Neural cell (in vitro differentiated cells): ENCODE measurements at regions not wholly inside any gene's neighbourhood (a gene's known extent, or its start where the extent isn't known, plus 50 kb on each side); places are given as distances from the start of the nearest gene placed in this dataset.

Source experiments
- EP300 ChIP-seq: fragments of 450-650 bp; conservative IDR thresholded peaks from 2 replicates; pipeline ENCODE4 v1.6.1; 2014; ENCODE audit warnings: antibody characterized with exemption, mild to moderate bottlenecking, moderate library complexity; ENCODE audit not compliant: poor library complexity, severe bottlenecking
- EZH2 ChIP-seq: fragments of 200-600, 300-800 bp; shearing (Covaris generic), sonication (generic); IDR thresholded peaks from 2 replicates; pipeline ENCODE4 v1.6.1; 2014; ENCODE audit warnings: antibody characterized with exemption, low read length, borderline replicate concordance, mild to moderate bottlenecking; ENCODE audit not compliant: insufficient read depth, poor library complexity, severe bottlenecking
- POLR2AphosphoS5 ChIP-seq: IDR thresholded peaks from 2 replicates; pipeline ENCODE4 v1.6.1; 2012
- TAF1 ChIP-seq: IDR thresholded peaks from 2 replicates; pipeline ENCODE4 v1.6.1; 2012; ENCODE audit warnings: low read depth
- TF ChIP-seq, protein P1 (sequence below): fragments of 450-650 bp; IDR thresholded peaks from 2 replicates; pipeline ENCODE4 v1.5.1; 2014; ENCODE audit warnings: antibody characterized with exemption, mild to moderate bottlenecking, moderate library complexity; ENCODE audit not compliant: poor library complexity, severe bottlenecking
- TF ChIP-seq, protein P2 (sequence below): IDR thresholded peaks from 2 replicates; pipeline ENCODE4 v1.6.1; 2012; ENCODE audit warnings: borderline replicate concordance

GRCh38 chr6:126824815-126825214, 293.7 kb upstream of the RSPO3 start:
- TF ChIP-seq, protein P1, sequence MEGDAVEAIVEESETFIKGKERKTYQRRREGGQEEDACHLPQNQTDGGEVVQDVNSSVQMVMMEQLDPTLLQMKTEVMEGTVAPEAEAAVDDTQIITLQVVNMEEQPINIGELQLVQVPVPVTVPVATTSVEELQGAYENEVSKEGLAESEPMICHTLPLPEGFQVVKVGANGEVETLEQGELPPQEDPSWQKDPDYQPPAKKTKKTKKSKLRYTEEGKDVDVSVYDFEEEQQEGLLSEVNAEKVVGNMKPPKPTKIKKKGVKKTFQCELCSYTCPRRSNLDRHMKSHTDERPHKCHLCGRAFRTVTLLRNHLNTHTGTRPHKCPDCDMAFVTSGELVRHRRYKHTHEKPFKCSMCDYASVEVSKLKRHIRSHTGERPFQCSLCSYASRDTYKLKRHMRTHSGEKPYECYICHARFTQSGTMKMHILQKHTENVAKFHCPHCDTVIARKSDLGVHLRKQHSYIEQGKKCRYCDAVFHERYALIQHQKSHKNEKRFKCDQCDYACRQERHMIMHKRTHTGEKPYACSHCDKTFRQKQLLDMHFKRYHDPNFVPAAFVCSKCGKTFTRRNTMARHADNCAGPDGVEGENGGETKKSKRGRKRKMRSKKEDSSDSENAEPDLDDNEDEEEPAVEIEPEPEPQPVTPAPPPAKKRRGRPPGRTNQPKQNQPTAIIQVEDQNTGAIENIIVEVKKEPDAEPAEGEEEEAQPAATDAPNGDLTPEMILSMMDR = no peak
- TF ChIP-seq POLR2AphosphoS5 = no peak
- TF ChIP-seq, protein P2, sequence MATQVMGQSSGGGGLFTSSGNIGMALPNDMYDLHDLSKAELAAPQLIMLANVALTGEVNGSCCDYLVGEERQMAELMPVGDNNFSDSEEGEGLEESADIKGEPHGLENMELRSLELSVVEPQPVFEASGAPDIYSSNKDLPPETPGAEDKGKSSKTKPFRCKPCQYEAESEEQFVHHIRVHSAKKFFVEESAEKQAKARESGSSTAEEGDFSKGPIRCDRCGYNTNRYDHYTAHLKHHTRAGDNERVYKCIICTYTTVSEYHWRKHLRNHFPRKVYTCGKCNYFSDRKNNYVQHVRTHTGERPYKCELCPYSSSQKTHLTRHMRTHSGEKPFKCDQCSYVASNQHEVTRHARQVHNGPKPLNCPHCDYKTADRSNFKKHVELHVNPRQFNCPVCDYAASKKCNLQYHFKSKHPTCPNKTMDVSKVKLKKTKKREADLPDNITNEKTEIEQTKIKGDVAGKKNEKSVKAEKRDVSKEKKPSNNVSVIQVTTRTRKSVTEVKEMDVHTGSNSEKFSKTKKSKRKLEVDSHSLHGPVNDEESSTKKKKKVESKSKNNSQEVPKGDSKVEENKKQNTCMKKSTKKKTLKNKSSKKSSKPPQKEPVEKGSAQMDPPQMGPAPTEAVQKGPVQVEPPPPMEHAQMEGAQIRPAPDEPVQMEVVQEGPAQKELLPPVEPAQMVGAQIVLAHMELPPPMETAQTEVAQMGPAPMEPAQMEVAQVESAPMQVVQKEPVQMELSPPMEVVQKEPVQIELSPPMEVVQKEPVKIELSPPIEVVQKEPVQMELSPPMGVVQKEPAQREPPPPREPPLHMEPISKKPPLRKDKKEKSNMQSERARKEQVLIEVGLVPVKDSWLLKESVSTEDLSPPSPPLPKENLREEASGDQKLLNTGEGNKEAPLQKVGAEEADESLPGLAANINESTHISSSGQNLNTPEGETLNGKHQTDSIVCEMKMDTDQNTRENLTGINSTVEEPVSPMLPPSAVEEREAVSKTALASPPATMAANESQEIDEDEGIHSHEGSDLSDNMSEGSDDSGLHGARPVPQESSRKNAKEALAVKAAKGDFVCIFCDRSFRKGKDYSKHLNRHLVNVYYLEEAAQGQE = no peak
- TF ChIP-seq TAF1 = no peak
- TF ChIP-seq EZH2 = no peak
- no peak for TF ChIP-seq EP300
